ENCODE measurements at regions not wholly inside any gene's neighbourhood (a gene's known extent, or its start where the extent isn't known, plus 50 kb on each side); places are given as distances from the start of the nearest gene placed in this dataset. TPM values are rescaled to one million over a fixed set of nuclear protein-coding genes. Genes with fewer than 3 reads are reported as not detected.

Small RNA genes in the stretch of these regions (small RNA-seq; reads per million reads assigned to genes)
- gene AC025946.2 (not detected), gene AL355333.1 (not detected), gene CUX2P1 (not detected), gene RF00019 (not detected), gene RNA5SP299 (not detected)
